Hepatocyte (in vitro differentiated cells): ENCODE measurements at regions not wholly inside any gene's neighbourhood (a gene's known extent, or its start where the extent isn't known, plus 50 kb on each side); places are given as distances from the start of the nearest gene placed in this dataset.

Source experiments
- DNase-seq: peaks from one replicate; pipeline ENCODE4 v3.0.0-alpha.2; 2016; ENCODE audit warnings: low spot score
- H2AFZ ChIP-seq: fragments of 200-600 bp; sonication (generic); 2 replicates; pipeline ENCODE4 v1.6.0; 2016; ENCODE audit warnings: antibody characterized with exemption, mild to moderate bottlenecking
- H3K27ac ChIP-seq: fragments of 200-600 bp; sonication (generic); 2 replicates; pipeline ENCODE4 v1.5.1; 2016; ENCODE audit warnings: mild to moderate bottlenecking
- H3K27me3 ChIP-seq: fragments of 200-600 bp; sonication (generic); 2 replicates; pipeline ENCODE4 v1.6.1; 2016
- H3K36me3 ChIP-seq: fragments of 200-600 bp; sonication (generic); replicated peaks from 2 replicates; pipeline ENCODE4 v1.5.1; 2016; ENCODE audit warnings: low read depth; ENCODE audit not compliant: insufficient read depth
- H3K4me1 ChIP-seq: fragments of 200-600 bp; sonication (generic); 2 replicates; pipeline ENCODE4 v1.5.1; 2016; ENCODE audit warnings: mild to moderate bottlenecking, moderate library complexity; ENCODE audit not compliant: insufficient read depth
- H3K4me2 ChIP-seq: fragments of 200-600 bp; sonication (generic); 2 replicates; pipeline ENCODE4 v1.6.0; 2016
- H3K4me3 ChIP-seq: fragments of 200-600 bp; sonication (generic); 2 replicates; pipeline ENCODE4 v1.5.1; 2016; ENCODE audit warnings: mild to moderate bottlenecking
- H3K79me2 ChIP-seq: fragments of 200-600 bp; sonication (generic); 2 replicates; pipeline ENCODE4 v1.6.0; 2017; ENCODE audit warnings: mild to moderate bottlenecking
- H3K9me2 ChIP-seq: fragments of 200-600 bp; sonication (generic); replicated peaks from 2 replicates; pipeline ENCODE4 v1.6.0; 2017; ENCODE audit warnings: mild to moderate bottlenecking; ENCODE audit not compliant: insufficient read depth
- H3K9me3 ChIP-seq: fragments of 200-600 bp; sonication (generic); 2 replicates; pipeline ENCODE4 v1.5.1; 2016; ENCODE audit warnings: low read depth, mild to moderate bottlenecking
- H4K20me1 ChIP-seq: fragments of 200-600 bp; sonication (generic); 2 replicates; pipeline ENCODE4 v1.6.0; 2016; ENCODE audit warnings: mild to moderate bottlenecking; ENCODE audit not compliant: insufficient read depth, poor library complexity, severe bottlenecking
- EZH2 ChIP-seq: fragments of 200-600 bp; sonication (generic); IDR thresholded peaks from 2 replicates; pipeline ENCODE4 v1.6.1; 2016; ENCODE audit warnings: antibody characterized with exemption, mild to moderate bottlenecking, borderline replicate concordance
- EZH2phosphoT487 ChIP-seq: fragments of 200-600 bp; sonication (generic); IDR thresholded peaks from one replicate; pipeline ENCODE4 v1.6.1; 2018; ENCODE audit warnings: antibody characterized with exemption, mild to moderate bottlenecking, low read depth, moderate library complexity; ENCODE audit not compliant: unreplicated experiment, severe bottlenecking
- WGBS: methylation state at CpG from one replicate; pipeline ENCODE4 v1.1.6; 2016; ENCODE audit warnings: low lambda C conversion rate; ENCODE audit errors: missing lambda C conversion rate; 5-methylcytosine and 5-hydroxymethylcytosine counted together
- TF ChIP-seq, protein P1 (sequence below): fragments of 200-600 bp; sonication (generic); IDR thresholded peaks from 2 replicates; pipeline ENCODE4 v1.5.1; 2016; ENCODE audit warnings: antibody characterized with exemption, mild to moderate bottlenecking; ENCODE audit not compliant: poor library complexity

DNA sequence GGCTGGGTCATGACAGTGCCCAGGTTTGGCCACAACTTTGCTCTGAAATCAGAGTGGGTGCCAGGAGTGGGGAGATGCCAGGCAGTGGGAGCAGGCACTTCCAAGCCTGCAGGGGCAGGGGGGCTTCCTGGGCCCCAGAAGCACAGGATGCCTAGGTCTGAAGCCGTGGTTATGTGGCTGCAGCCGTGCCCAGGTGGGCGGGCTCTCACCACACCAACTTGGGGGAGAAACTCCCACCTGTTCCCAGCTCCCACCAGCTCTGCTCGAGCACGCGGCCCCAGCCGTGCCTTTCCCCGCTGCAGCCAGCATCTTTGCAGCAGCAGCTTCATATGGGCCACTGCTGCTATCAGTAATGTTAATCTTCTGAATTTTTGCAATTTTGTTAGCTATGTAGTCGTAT, 331.4 kb downstream of the USP25 start:
- no peaks in the 10 kb centered on the region for H3K36me3 ChIP-seq
- WGBS: 99% methylated on average over 9 of the region's 9 CpGs
- H3K9me2 ChIP-seq: no peaks in the 10 kb centered on the region
- no peaks in the 10 kb centered on the region for H4K20me1 ChIP-seq
- DNase-seq: no peak
- no peaks in the 10 kb centered on the region for H3K27me3 ChIP-seq
- H3K27ac ChIP-seq: no peak overlapping the region
- H3K79me2 ChIP-seq: no peaks in the 10 kb centered on the region
- H3K4me1 ChIP-seq: no peaks in the 10 kb centered on the region
- no peak overlapping the region for H3K4me2 ChIP-seq
- H3K9me3 ChIP-seq: no peaks in the 10 kb centered on the region
- no peak overlapping the region for H2AFZ ChIP-seq
- no peak for TF ChIP-seq EZH2
- no peak for TF ChIP-seq EZH2phosphoT487
- TF ChIP-seq, protein P1, sequence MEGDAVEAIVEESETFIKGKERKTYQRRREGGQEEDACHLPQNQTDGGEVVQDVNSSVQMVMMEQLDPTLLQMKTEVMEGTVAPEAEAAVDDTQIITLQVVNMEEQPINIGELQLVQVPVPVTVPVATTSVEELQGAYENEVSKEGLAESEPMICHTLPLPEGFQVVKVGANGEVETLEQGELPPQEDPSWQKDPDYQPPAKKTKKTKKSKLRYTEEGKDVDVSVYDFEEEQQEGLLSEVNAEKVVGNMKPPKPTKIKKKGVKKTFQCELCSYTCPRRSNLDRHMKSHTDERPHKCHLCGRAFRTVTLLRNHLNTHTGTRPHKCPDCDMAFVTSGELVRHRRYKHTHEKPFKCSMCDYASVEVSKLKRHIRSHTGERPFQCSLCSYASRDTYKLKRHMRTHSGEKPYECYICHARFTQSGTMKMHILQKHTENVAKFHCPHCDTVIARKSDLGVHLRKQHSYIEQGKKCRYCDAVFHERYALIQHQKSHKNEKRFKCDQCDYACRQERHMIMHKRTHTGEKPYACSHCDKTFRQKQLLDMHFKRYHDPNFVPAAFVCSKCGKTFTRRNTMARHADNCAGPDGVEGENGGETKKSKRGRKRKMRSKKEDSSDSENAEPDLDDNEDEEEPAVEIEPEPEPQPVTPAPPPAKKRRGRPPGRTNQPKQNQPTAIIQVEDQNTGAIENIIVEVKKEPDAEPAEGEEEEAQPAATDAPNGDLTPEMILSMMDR: no peak
- H3K4me3 ChIP-seq: no peak overlapping the region

DNA sequence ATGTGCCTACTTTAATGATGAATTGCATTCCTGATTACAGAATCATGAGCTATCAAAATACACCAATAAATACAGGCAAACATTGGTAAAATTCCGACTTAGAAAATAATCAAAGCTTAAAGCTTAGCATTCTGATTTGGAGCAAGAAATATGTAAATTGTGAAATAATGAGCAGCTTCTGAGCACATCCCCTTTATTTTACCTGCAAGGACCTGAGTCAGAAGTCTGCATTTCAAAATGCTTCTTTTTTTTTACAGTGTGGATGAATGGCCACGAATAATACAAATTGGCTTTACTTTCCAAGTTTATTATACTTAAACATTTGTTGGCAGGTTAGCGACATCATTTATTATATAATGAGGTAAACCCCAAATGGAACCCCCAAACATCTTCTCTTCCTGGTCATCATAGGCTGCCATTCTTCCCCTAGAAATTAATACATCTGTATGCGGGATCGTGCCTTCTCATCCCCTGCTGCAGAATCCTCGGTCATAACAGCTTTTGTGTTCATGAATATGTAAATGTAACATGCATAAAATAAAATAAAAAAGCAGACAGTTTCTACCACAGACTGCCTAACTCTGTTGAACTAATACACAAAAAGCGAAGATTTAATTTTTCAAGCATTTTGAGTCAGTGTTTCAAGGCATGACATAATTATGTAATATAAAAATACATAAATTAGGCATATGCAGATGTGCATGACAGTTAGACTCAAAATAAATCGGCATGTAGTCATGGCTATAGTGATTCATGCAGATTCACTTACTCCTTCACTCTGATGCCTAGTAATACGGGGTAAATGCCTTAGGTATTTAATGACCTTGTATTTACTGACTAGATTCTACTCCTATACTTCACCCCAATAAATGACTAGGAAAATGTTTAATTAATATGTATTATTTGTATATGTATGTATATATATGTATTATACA, 339.7 kb downstream of the USP25 start:
- Histone ChIP-seq H3K79me2 (no peaks in the 10 kb centered on the region), H3K4me1 (peaks cover 3% of the 10 kb centered on the region)

DNA sequence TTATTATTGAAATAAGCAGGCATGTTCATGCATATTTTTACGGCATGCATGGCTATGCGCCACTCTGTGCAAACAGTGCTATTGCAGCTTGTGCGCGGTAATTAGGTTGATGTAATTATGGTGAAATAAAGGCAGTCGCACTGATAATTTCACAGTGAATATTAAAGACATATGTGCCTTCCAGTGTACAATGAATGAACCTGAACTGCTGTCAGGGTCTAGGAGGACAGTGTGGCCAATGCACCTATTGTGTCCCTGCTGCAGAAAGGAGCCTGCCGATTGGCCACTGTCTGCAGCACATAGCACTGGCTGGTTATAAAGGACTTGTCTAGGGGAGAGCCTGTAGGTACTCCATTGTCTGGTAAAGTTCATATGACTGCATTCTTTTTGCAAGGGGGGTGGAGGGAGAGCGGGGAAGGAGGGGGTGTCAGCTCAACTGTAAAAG, 340.4 kb downstream of the USP25 start:
- H3K4me2 ChIP-seq: no peak overlapping the region
- no peaks in the 10 kb centered on the region for H3K9me2 ChIP-seq
- TF ChIP-seq, protein P1: no peak
- no peak for TF ChIP-seq EZH2phosphoT487
- no peak for TF ChIP-seq EZH2
- no peaks in the 10 kb centered on the region for H3K27me3 ChIP-seq
- H3K27ac ChIP-seq: no peak overlapping the region
- H3K4me1 ChIP-seq: peaks cover 3% of the 10 kb centered on the region
- H2AFZ ChIP-seq: no peak overlapping the region
- no peak for DNase-seq
- 96% methylated on average over 6 of the region's 7 CpGs for WGBS
- no peaks in the 10 kb centered on the region for H4K20me1 ChIP-seq
- H3K79me2 ChIP-seq: no peaks in the 10 kb centered on the region
- H3K4me3 ChIP-seq: no peak overlapping the region
- H3K36me3 ChIP-seq: no peaks in the 10 kb centered on the region
- H3K9me3 ChIP-seq: no peaks in the 10 kb centered on the region

More for the DNA sequence above, 339.7 kb downstream of the USP25 start:
- H3K4me3 ChIP-seq: no peak overlapping the region
- H3K4me2 ChIP-seq: no peak overlapping the region
- 90% methylated on average over 9 of the region's 9 CpGs for WGBS
- no peaks in the 10 kb centered on the region for H3K9me3 ChIP-seq
- H3K9me2 ChIP-seq: no peaks in the 10 kb centered on the region
- TF ChIP-seq, protein P1: no peak
- no peak for TF ChIP-seq EZH2
- TF ChIP-seq EZH2phosphoT487: no peak
- no peak for DNase-seq
- H2AFZ ChIP-seq: no peak overlapping the region
- no peaks in the 10 kb centered on the region for H3K27me3 ChIP-seq
- H3K36me3 ChIP-seq: no peaks in the 10 kb centered on the region
- no peaks in the 10 kb centered on the region for H4K20me1 ChIP-seq
- no peak overlapping the region for H3K27ac ChIP-seq
